IMR-90 (cell line): ENCODE measurements at regions not wholly inside any gene's neighbourhood (a gene's known extent, or its start where the extent isn't known, plus 50 kb on each side); places are given as distances from the start of the nearest gene placed in this dataset.

ENCODE experiments used
- ATAC-seq: fragments of 200-7000 bp; cut with Tn5 transposase; 2 replicates; pipeline ENCODE4 v1.9.1; 2020; ENCODE audit warnings: low read depth, mild to moderate bottlenecking, moderate library complexity
- BruUV-seq: library from RNA; stranded (reverse); fragments of 400-500 nt; replicated peaks from 2 replicates; lab custom pipeline; 2021; lab: Mats Ljungman, UMichigan
- CTCF ChIA-PET: fragments of 300-600 bp; formaldehyde crosslinking; extraction: SDS; loops from one replicate; lab custom pipeline; 2021; ENCODE audit warnings: antibody characterized with exemption; lab: Yijun Ruan, JAX
- POLR2A ChIA-PET: fragments of 300-600 bp; sonication (Branson Sonifier 250); formaldehyde crosslinking; loops from one replicate; lab custom pipeline; 2022; ENCODE audit warnings: antibody characterized with exemption; ENCODE audit not compliant: unreplicated experiment; lab: Charles Lee
- DNase-seq: peaks from one replicate; pipeline ENCODE4 v3.0.0; 2013
- H2AFZ ChIP-seq: replicated peaks from 2 replicates; pipeline ENCODE3; 2013; ENCODE audit warnings: low read length, mild to moderate bottlenecking; ENCODE audit not compliant: poor library complexity
- H2AK5ac ChIP-seq: 2 replicates; pipeline ENCODE4 v1.6.1; 2013; ENCODE audit warnings: low read depth, low read length, inconsistent platforms
- H2AK9ac ChIP-seq: replicated peaks from 2 replicates; pipeline ENCODE3; 2013; ENCODE audit warnings: mild to moderate bottlenecking, low read depth, low read length, moderate library complexity; ENCODE audit not compliant: poor library complexity
- H2BK120ac ChIP-seq: 2 replicates; pipeline ENCODE4 v1.6.1; 2013; ENCODE audit warnings: low read depth, low read length, inconsistent platforms
- H2BK15ac ChIP-seq: 3 replicates; pipeline ENCODE4 v1.6.1; 2013; ENCODE audit warnings: low read depth, low read length, inconsistent platforms
- H2BK20ac ChIP-seq: 2 replicates; pipeline ENCODE4 v1.6.1; 2013; ENCODE audit warnings: low read depth, mild to moderate bottlenecking, inconsistent platforms, low read length, moderate library complexity
- H2BK5ac ChIP-seq: 2 replicates; pipeline ENCODE4 v1.6.1; 2013; ENCODE audit warnings: mild to moderate bottlenecking, low read depth, low read length, inconsistent platforms; ENCODE audit not compliant: poor library complexity, severe bottlenecking
- H3K14ac ChIP-seq: replicated peaks from 2 replicates; pipeline ENCODE4 v1.6.1; 2013; ENCODE audit warnings: low read depth, low read length, inconsistent platforms
- H3K18ac ChIP-seq: 2 replicates; pipeline ENCODE4 v1.6.1; 2013; ENCODE audit warnings: low read depth, low read length, control low read depth
- H3K23ac ChIP-seq: 2 replicates; pipeline ENCODE4 v1.6.1; 2013; ENCODE audit warnings: low read depth, low read length, inconsistent platforms
- H3K27ac ChIP-seq: 2 replicates; pipeline ENCODE4 v1.5.1; 2013; ENCODE audit warnings: mild to moderate bottlenecking, control low read depth, low read length; ENCODE audit not compliant: insufficient read depth
- H3K27me3 ChIP-seq: 2 replicates; pipeline ENCODE4 v1.6.1; 2013; ENCODE audit warnings: low read length; ENCODE audit not compliant: control insufficient read depth, insufficient read depth
- H3K36me3 ChIP-seq: 2 replicates; pipeline ENCODE4 v1.6.1; 2013; ENCODE audit warnings: low read length, mixed read lengths; ENCODE audit not compliant: control insufficient read depth, insufficient read depth
- H3K4ac ChIP-seq: 2 replicates; pipeline ENCODE4 v1.6.1; 2013; ENCODE audit warnings: low read depth, low read length, inconsistent platforms
- H3K4me1 ChIP-seq: 2 replicates; pipeline ENCODE4 v1.6.1; 2013; ENCODE audit warnings: low read length, mixed read lengths; ENCODE audit not compliant: control insufficient read depth, insufficient read depth
- H3K4me2 ChIP-seq: 2 replicates; pipeline ENCODE4 v1.6.1; 2013; ENCODE audit warnings: low read depth, mild to moderate bottlenecking, control low read depth, low read length, moderate library complexity
- H3K4me3 ChIP-seq: 2 replicates; pipeline ENCODE4 v1.5.1; 2013; ENCODE audit warnings: low read depth, mild to moderate bottlenecking, control low read depth, low read length, moderate library complexity; ENCODE audit not compliant: insufficient read depth
- H3K56ac ChIP-seq: 2 replicates; pipeline ENCODE4 v1.6.1; 2013; ENCODE audit warnings: low read length, inconsistent platforms; ENCODE audit not compliant: insufficient read depth; ENCODE audit errors: extremely low read depth
- H3K79me1 ChIP-seq, 2 experiments: 2 replicates each; pipeline ENCODE4 v1.6.1; 2013; ENCODE audit warnings: low read length in 2 of 2, inconsistent platforms in 1 of 2, low read depth in 1 of 2
- H3K9ac ChIP-seq: 2 replicates; pipeline ENCODE4 v1.6.1; 2013; ENCODE audit warnings: low read depth, low read length, control low read depth
- H3K9me1 ChIP-seq: 2 replicates; pipeline ENCODE4 v1.6.1; 2013; ENCODE audit warnings: low read length, inconsistent platforms; ENCODE audit not compliant: insufficient read depth
- H3K9me3 ChIP-seq: 2 replicates; pipeline ENCODE4 v1.6.1; 2013; ENCODE audit warnings: low read length; ENCODE audit not compliant: control insufficient read depth, insufficient read depth
- H4K20me1 ChIP-seq: 2 replicates; pipeline ENCODE4 v1.6.1; 2013; ENCODE audit warnings: low read length, inconsistent platforms; ENCODE audit not compliant: insufficient read depth
- H4K5ac ChIP-seq: 2 replicates; pipeline ENCODE4 v1.6.1; 2013; ENCODE audit warnings: mild to moderate bottlenecking, low read depth, low read length, control low read depth
- H4K8ac ChIP-seq, 2 experiments: 2 replicates each; pipeline ENCODE4 v1.6.1; 2013; ENCODE audit warnings: low read depth in 2 of 2, low read length in 2 of 2, control low read depth in 1 of 2, inconsistent platforms in 1 of 2
- H4K91ac ChIP-seq: 2 replicates; pipeline ENCODE4 v1.6.1; 2013; ENCODE audit warnings: low read depth, low read length, inconsistent platforms; ENCODE audit not compliant: insufficient read depth
- BHLHE40 ChIP-seq: fragments of 150-350 bp; IDR thresholded peaks from 2 replicates; pipeline ENCODE4 v1.6.1; 2016; ENCODE audit warnings: mild to moderate bottlenecking, low read depth, low read length
- CEBPB ChIP-seq: IDR thresholded peaks from 2 replicates; pipeline ENCODE4 v1.6.1; 2012; ENCODE audit warnings: low read depth, low read length, improper control_type of control experiment
- CHD1 ChIP-seq: IDR thresholded peaks from 2 replicates; pipeline ENCODE4 v1.6.1; 2012; ENCODE audit warnings: low read depth, low read length, improper control_type of control experiment
- CTCF ChIP-seq: conservative IDR thresholded peaks from 2 replicates; pipeline ENCODE4 v1.5.1; 2012; ENCODE audit warnings: mild to moderate bottlenecking, low read depth, low read length, improper control_type of control experiment
- FOS ChIP-seq: fragments of 150-350 bp; IDR thresholded peaks from 2 replicates; pipeline ENCODE4 v1.6.1; 2016; ENCODE audit warnings: low read depth, low read length
- MAFK ChIP-seq: IDR thresholded peaks from 2 replicates; pipeline ENCODE4 v1.6.1; 2012; ENCODE audit warnings: low read depth, low read length, improper control_type of control experiment
- POLR2A ChIP-seq: IDR thresholded peaks from 2 replicates; pipeline ENCODE4 v1.6.1; 2012; ENCODE audit warnings: mild to moderate bottlenecking, low read depth, low read length
- RAD21 ChIP-seq: IDR thresholded peaks from 2 replicates; pipeline ENCODE4 v1.6.1; 2012; ENCODE audit warnings: low read length, improper control_type of control experiment
- RCOR1 ChIP-seq: IDR thresholded peaks from 2 replicates; pipeline ENCODE4 v1.6.1; 2012; ENCODE audit warnings: mild to moderate bottlenecking, low read length, improper control_type of control experiment; ENCODE audit not compliant: insufficient replicate concordance
- USF2 ChIP-seq: fragments of 150-350 bp; IDR thresholded peaks from 2 replicates; pipeline ENCODE4 v1.6.1; 2017; ENCODE audit warnings: mild to moderate bottlenecking, antibody characterized with exemption, low read length, low read depth
- WGBS, 2 experiments: methylation state at CpG; one replicate each; pipeline versions ENCODE4 v1.1.5 to v1.1.7; 2013; ENCODE audit warnings: missing lambda C conversion rate in 2 of 2; ENCODE audit not compliant: insufficient read length in 1 of 2; ENCODE audit errors: extremely low coverage in 2 of 2; 5-methylcytosine and 5-hydroxymethylcytosine counted together
- dilution Hi-C: fragments of 300-500 bp; cut with HindIII; formaldehyde crosslinking; loops from one replicate; pipeline ENCODE4 v1.14.3; 2018; ENCODE audit warnings: low sequenced_read_pairs; ENCODE audit not compliant: unreplicated experiment
- in situ Hi-C: fragments of 300-500 bp; cut with MboI; formaldehyde crosslinking; loops from 3 replicates; pipeline ENCODE4 v1.14.3; 2019; ENCODE audit warnings: low sequenced_read_pairs, inconsistent platforms, mixed read lengths
- intact Hi-C: fragments of 100-400 bp; cut with micrococcal nuclease; formaldehyde crosslinking; loops from 2 replicates; pipeline ENCODE4 v1.10.0; 2022

- H4K91ac ChIP-seq, result no peak overlapping the region
- H3K36me3 ChIP-seq, result no peaks in the 10 kb centered on the region
- BruUV-seq, result no TSS peak
- no peaks in the 10 kb centered on the region for H3K27me3 ChIP-seq
- DNase-seq (no peak), ATAC-seq (no peak)
- H2AK9ac ChIP-seq, result no peak overlapping the region
- no peak overlapping the region for H3K4me2 ChIP-seq
- H3K4me1 ChIP-seq, result no peaks in the 10 kb centered on the region
- H2BK15ac ChIP-seq, result no peak overlapping the region
- in situ Hi-C loops (no loop called here), intact Hi-C loops (no loop called here), dilution Hi-C loops (no loop called here)
- WGBS, 2 experiments, result 54% methylated on average over 4 of the region's 11 CpGs; no CpG with 5 or more reads in 1 of the 2 experiments
- POLR2A ChIA-PET, result no interaction called here
- H3K23ac ChIP-seq, result no peak overlapping the region
- H3K18ac ChIP-seq, result no peak overlapping the region
- H2BK5ac ChIP-seq, result no peak overlapping the region
- no peak overlapping the region for H3K27ac ChIP-seq
- CTCF ChIA-PET, result no interaction called here
- no peak overlapping the region for H2AFZ ChIP-seq
- no peaks in the 10 kb centered on the region for H3K9me3 ChIP-seq
- no peak overlapping the region for H3K14ac ChIP-seq
- no peak overlapping the region for H3K4me3 ChIP-seq
- no peaks in the 10 kb centered on the region for H4K20me1 ChIP-seq
- no peak overlapping the region for H3K4ac ChIP-seq
- TF ChIP-seq CHD1 (no peak), USF2 (no peak), MAFK (no peak), POLR2A (no peak), FOS (no peak), RAD21 (no peak), CTCF (no peak), RCOR1 (no peak), CEBPB (no peak), BHLHE40 (no peak)
- no peaks in the 10 kb centered on the region for H3K79me1 ChIP-seq
- H3K9ac ChIP-seq, result no peak overlapping the region
- H2AK5ac ChIP-seq, result no peak overlapping the region
- H3K9me1 ChIP-seq, result no peaks in the 10 kb centered on the region
- no peak overlapping the region for H2BK120ac ChIP-seq
- no peak overlapping the region for H4K5ac ChIP-seq
- no peak overlapping the region for H3K56ac ChIP-seq
- H4K8ac ChIP-seq, result no peak overlapping the region
- no peak overlapping the region for H2BK20ac ChIP-seq
Observed at GRCh38 chr14:25252793-25253192, 202.8 kb upstream of the STXBP6 start.
